Fibroblast of villous mesenchyme (primary cell): ENCODE measurements at regions not wholly inside any gene's neighbourhood (a gene's known extent, or its start where the extent isn't known, plus 50 kb on each side); places are given as distances from the start of the nearest gene placed in this dataset.
A peak's percentile ranks its signal among the peaks of the same experiment; 100 is the strongest.

ENCODE experiments used
- DNase-seq: peaks from one replicate; pipeline ENCODE4 v3.0.0-alpha.2; 2010; ENCODE audit warnings: low read depth
- H3K4me3 ChIP-seq: 2 replicates; pipeline ENCODE4 v1.5.1; 2011; ENCODE audit warnings: low read depth, mild to moderate bottlenecking, low read length
- CTCF ChIP-seq: IDR thresholded peaks from 2 replicates; pipeline ENCODE4 v1.5.1; 2012; ENCODE audit warnings: low read depth, mild to moderate bottlenecking, low read length; ENCODE audit not compliant: insufficient read depth

GRCh38 chr4:187063251-187063650 is 339.6 kb upstream of the FAT1 start:
- TF ChIP-seq CTCF: no peak
- H3K4me3 ChIP-seq: no peak overlapping the region
- no peak for DNase-seq

GRCh38 chr4:187064033-187064432 is 340.4 kb upstream of the FAT1 start:
- TF ChIP-seq CTCF: peak; percentile 47
- DNase-seq: peak; percentile 9
- no peak overlapping the region for H3K4me3 ChIP-seq

GRCh38 chr4:187065396-187065795 is 341.7 kb upstream of the FAT1 start:
- no peak overlapping the region for H3K4me3 ChIP-seq
- no peak for DNase-seq
- no peak for TF ChIP-seq CTCF

GRCh38 chr4:187065806-187066205 is 342.1 kb upstream of the FAT1 start:
- H3K4me3 ChIP-seq: no peak overlapping the region
- no peak for TF ChIP-seq CTCF
- no peak for DNase-seq

- TF ChIP-seq CTCF: no peak
- H3K4me3 ChIP-seq: no peak overlapping the region
- no peak for DNase-seq
Observed at GRCh38 chr4:187069398-187069797, 345.7 kb upstream of the FAT1 start.

GRCh38 chr4:187070158-187070557 is 346.5 kb upstream of the FAT1 start:
- H3K4me3 ChIP-seq: no peak overlapping the region
- no peak for TF ChIP-seq CTCF
- DNase-seq: no peak

- H3K4me3 ChIP-seq: no peak overlapping the region
- no peak for DNase-seq
- TF ChIP-seq CTCF: no peak
Observed at GRCh38 chr4:187070740-187071139, 347.1 kb upstream of the FAT1 start.
